ENCODE measurements at regions not wholly inside any gene's neighbourhood (a gene's known extent, or its start where the extent isn't known, plus 50 kb on each side); places are given as distances from the start of the nearest gene placed in this dataset.
"Not testable (repeated sequence)": the region's sequence is repeated elsewhere in the genome, so short reads cannot be mapped to it uniquely, and the experiment has no call there.

GRCh38 chr17:63286254-63286653 is 159.9 kb downstream of the CYB561 start:
- TF ChIP-seq, protein P1, sequence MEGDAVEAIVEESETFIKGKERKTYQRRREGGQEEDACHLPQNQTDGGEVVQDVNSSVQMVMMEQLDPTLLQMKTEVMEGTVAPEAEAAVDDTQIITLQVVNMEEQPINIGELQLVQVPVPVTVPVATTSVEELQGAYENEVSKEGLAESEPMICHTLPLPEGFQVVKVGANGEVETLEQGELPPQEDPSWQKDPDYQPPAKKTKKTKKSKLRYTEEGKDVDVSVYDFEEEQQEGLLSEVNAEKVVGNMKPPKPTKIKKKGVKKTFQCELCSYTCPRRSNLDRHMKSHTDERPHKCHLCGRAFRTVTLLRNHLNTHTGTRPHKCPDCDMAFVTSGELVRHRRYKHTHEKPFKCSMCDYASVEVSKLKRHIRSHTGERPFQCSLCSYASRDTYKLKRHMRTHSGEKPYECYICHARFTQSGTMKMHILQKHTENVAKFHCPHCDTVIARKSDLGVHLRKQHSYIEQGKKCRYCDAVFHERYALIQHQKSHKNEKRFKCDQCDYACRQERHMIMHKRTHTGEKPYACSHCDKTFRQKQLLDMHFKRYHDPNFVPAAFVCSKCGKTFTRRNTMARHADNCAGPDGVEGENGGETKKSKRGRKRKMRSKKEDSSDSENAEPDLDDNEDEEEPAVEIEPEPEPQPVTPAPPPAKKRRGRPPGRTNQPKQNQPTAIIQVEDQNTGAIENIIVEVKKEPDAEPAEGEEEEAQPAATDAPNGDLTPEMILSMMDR (conservative IDR thresholded peaks at IDR 0.05): no peak
- TF ChIP-seq ZFX (IDR thresholded peaks at IDR 0.05): no peak

DNA sequence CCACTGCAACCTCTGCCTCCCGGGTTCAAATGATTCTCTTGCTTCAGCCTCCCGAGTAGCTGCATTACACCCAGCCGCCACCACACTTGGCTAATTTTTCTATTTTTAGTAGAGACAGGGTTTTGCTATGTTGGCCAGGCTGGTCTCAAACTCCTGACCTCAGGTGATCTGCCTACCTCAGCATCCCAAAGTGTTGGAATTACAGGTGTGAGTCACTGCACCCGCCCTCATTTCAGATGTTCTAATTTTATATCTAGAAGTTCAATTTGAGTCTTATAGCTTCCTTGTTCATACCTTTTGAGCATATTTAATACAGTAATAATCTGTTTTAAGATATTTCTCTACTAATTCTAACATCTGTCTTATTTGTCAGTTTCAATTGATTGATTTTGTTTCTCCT is 159.1 kb downstream of the CYB561 start:
- not testable (repeated sequence) for H3K27ac ChIP-seq

More at GRCh38 chr17:63286254-63286653, 159.9 kb downstream of the CYB561 start:
- no peak overlapping the region for H3K27ac ChIP-seq

DNA sequence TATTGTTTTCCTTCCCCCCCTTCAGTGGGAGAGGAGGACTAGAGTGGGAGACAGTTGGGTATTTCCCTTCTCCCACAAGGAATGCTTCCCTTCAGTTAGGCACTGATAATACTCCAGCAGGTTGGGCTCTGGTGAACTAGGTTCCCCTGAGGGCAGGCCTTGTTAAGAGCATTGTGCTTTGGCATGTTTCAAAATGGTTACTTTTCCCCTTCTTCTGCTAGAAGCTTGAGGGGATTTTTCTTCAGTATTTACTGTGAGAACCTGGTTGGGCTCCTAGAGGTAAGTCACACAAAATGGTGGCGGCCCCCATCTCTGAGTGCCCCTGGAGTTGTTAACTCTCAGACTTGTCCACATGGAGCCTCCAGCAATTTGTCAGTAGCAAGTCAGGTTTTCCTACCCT is 156.2 kb downstream of the CYB561 start:
- TF ChIP-seq, protein P1 (conservative IDR thresholded peaks at IDR 0.05): no peak
- TF ChIP-seq ZFX (IDR thresholded peaks at IDR 0.05): no peak
- H3K27ac ChIP-seq: no peak overlapping the region

DNA sequence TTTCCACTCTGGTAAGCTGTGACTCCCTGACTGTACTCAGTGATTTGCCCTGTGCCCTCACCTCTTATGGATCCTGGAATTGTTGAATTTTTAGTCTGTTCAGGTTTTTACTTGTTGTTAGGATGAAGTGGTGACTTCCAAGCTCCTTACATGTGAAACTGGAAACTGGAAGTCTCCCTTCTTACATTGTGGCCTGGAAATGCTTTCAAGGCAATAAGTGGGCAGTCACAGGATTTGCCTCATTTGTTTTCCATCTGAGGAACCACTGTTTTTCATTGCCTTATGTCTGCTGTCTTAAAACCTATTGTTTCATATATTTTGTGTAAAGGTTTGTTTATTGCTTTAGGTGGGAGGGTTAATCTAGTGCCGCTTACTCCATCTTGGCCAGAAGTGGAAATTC is 155.8 kb downstream of the CYB561 start:
- TF ChIP-seq, protein P1 (conservative IDR thresholded peaks at IDR 0.05): no peak
- no peak for TF ChIP-seq ZFX (IDR thresholded peaks at IDR 0.05)
- H3K27ac ChIP-seq: no peak overlapping the region

GRCh38 chr17:63290784-63291183 is 155.3 kb downstream of the CYB561 start:
- no peak for TF ChIP-seq ZFX (IDR thresholded peaks at IDR 0.05)
- TF ChIP-seq, protein P1 (conservative IDR thresholded peaks at IDR 0.05): no peak
- no peak overlapping the region for H3K27ac ChIP-seq

- H3K27ac ChIP-seq: no peak overlapping the region
- no peak for TF ChIP-seq ZFX (IDR thresholded peaks at IDR 0.05)
- TF ChIP-seq, protein P1 (conservative IDR thresholded peaks at IDR 0.05): no peak
Observed at GRCh38 chr17:63291258-63291657, 154.8 kb downstream of the CYB561 start.

- no peak overlapping the region for H3K27ac ChIP-seq
- TF ChIP-seq ZFX (IDR thresholded peaks at IDR 0.05): no peak
- TF ChIP-seq, protein P1 (conservative IDR thresholded peaks at IDR 0.05): no peak
Observed at GRCh38 chr17:63292421-63292820, 153.7 kb downstream of the CYB561 start.

DNA sequence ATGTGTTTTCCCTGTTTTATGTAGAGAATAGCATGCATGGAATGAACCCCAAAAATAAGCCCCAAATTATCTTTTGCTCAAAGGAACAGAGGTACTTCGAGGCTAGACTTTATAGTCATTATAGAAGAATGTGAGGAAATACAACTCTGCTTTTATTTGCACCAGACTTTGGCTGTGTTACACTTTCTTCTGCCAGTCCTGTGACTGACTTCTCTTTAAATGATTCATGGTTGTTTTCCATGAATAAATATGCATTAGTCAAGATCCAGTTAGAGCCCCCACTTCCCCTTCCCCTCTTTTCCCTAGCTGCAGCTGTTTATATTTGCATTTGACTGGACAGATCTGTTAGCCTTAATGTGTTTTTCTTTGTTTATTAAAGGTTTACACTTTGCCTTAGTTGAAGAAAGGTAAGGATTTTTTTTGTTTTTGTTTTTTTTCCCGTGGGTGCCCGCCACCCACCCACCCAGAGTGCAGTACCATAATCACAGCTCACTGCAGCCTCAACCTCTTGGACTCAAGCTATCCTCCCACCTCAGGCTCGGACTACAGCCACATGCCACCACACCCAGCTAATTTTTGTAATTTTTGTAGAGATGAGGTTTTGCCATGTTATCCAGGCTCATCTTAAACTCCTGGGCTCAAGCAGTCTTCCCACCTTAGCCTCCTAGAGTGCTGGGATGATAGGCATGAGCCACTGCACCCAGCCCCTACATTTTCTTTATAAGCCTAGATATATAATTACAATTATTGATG is 152.6 kb downstream of the CYB561 start:
- TF ChIP-seq, protein P1 (conservative IDR thresholded peaks at IDR 0.05): no peak
- TF ChIP-seq ZFX (IDR thresholded peaks at IDR 0.05): no peak
- H3K27ac ChIP-seq: no peak overlapping the region

Measured in C4-2B (cell line).